ENCODE measurements at regions not wholly inside any gene's neighbourhood (a gene's known extent, or its start where the extent isn't known, plus 50 kb on each side); places are given as distances from the start of the nearest gene placed in this dataset.

GRCh38 chr17:77451245-77451893 lies 310.6 kb downstream of the SEC14L1 start (continued):
- TF ChIP-seq ZNF584 (CRISPR knock-in tag; IDR thresholded peaks at IDR 0.05; ENCODE audit: low read depth), result no peak
- TF ChIP-seq ZNF3 (CRISPR knock-in tag; IDR thresholded peaks at IDR 0.05), result no peak
- TF ChIP-seq, protein P1, sequence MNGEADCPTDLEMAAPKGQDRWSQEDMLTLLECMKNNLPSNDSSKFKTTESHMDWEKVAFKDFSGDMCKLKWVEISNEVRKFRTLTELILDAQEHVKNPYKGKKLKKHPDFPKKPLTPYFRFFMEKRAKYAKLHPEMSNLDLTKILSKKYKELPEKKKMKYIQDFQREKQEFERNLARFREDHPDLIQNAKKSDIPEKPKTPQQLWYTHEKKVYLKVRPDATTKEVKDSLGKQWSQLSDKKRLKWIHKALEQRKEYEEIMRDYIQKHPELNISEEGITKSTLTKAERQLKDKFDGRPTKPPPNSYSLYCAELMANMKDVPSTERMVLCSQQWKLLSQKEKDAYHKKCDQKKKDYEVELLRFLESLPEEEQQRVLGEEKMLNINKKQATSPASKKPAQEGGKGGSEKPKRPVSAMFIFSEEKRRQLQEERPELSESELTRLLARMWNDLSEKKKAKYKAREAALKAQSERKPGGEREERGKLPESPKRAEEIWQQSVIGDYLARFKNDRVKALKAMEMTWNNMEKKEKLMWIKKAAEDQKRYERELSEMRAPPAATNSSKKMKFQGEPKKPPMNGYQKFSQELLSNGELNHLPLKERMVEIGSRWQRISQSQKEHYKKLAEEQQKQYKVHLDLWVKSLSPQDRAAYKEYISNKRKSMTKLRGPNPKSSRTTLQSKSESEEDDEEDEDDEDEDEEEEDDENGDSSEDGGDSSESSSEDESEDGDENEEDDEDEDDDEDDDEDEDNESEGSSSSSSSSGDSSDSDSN (IDR thresholded peaks at IDR 0.05; ENCODE audit: borderline replicate concordance in 1 of 2, low read depth in 2 of 2, low read length in 2 of 2), result peak in 1 of 2 experiments; percentile 55; a peak in 1 of 4 replicates
- TF ChIP-seq, protein P2, sequence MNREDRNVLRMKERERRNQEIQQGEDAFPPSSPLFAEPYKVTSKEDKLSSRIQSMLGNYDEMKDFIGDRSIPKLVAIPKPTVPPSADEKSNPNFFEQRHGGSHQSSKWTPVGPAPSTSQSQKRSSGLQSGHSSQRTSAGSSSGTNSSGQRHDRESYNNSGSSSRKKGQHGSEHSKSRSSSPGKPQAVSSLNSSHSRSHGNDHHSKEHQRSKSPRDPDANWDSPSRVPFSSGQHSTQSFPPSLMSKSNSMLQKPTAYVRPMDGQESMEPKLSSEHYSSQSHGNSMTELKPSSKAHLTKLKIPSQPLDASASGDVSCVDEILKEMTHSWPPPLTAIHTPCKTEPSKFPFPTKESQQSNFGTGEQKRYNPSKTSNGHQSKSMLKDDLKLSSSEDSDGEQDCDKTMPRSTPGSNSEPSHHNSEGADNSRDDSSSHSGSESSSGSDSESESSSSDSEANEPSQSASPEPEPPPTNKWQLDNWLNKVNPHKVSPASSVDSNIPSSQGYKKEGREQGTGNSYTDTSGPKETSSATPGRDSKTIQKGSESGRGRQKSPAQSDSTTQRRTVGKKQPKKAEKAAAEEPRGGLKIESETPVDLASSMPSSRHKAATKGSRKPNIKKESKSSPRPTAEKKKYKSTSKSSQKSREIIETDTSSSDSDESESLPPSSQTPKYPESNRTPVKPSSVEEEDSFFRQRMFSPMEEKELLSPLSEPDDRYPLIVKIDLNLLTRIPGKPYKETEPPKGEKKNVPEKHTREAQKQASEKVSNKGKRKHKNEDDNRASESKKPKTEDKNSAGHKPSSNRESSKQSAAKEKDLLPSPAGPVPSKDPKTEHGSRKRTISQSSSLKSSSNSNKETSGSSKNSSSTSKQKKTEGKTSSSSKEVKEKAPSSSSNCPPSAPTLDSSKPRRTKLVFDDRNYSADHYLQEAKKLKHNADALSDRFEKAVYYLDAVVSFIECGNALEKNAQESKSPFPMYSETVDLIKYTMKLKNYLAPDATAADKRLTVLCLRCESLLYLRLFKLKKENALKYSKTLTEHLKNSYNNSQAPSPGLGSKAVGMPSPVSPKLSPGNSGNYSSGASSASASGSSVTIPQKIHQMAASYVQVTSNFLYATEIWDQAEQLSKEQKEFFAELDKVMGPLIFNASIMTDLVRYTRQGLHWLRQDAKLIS (CRISPR knock-in tag; IDR thresholded peaks at IDR 0.05), result no peak
- 0 out of 2 replicates have a peak, but pooled peaks have one; percentile 7 for TF ChIP-seq REST (IDR thresholded peaks at IDR 0.05; ENCODE audit: borderline replicate concordance)
- no peak for TF ChIP-seq REST (CRISPR knock-in tag; IDR thresholded peaks at IDR 0.05; ENCODE audit: low read depth)
- no peak for TF ChIP-seq PTRF (tag; IDR thresholded peaks at IDR 0.05)
- TF ChIP-seq ESRRB (CRISPR knock-in tag; IDR thresholded peaks at IDR 0.05; ENCODE audit: borderline replicate concordance), result no peak
- TF ChIP-seq, protein P3, sequence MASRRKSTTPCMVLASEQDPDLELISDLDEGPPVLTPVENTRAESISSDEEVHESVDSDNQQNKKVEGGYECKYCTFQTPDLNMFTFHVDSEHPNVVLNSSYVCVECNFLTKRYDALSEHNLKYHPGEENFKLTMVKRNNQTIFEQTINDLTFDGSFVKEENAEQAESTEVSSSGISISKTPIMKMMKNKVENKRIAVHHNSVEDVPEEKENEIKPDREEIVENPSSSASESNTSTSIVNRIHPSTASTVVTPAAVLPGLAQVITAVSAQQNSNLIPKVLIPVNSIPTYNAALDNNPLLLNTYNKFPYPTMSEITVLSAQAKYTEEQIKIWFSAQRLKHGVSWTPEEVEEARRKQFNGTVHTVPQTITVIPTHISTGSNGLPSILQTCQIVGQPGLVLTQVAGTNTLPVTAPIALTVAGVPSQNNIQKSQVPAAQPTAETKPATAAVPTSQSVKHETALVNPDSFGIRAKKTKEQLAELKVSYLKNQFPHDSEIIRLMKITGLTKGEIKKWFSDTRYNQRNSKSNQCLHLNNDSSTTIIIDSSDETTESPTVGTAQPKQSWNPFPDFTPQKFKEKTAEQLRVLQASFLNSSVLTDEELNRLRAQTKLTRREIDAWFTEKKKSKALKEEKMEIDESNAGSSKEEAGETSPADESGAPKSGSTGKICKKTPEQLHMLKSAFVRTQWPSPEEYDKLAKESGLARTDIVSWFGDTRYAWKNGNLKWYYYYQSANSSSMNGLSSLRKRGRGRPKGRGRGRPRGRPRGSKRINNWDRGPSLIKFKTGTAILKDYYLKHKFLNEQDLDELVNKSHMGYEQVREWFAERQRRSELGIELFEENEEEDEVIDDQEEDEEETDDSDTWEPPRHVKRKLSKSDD (conservative IDR thresholded peaks at IDR 0.05; ENCODE audit: low read length), result no peak
